B cell (primary cell): ENCODE measurements at regions not wholly inside any gene's neighbourhood (a gene's known extent, or its start where the extent isn't known, plus 50 kb on each side); places are given as distances from the start of the nearest gene placed in this dataset.

Source experiments
- ATAC-seq: fragments of 200-7000 bp; cut with Tn5 transposase; one replicate; pipeline ENCODE4 v1.10.0; 2021; ENCODE audit warnings: low read depth, mild to moderate bottlenecking, moderate number of reproducible peaks, moderate library complexity
- CTCF ChIA-PET: fragments of 350-600 bp; sonication (Branson Sonifier 250); formaldehyde crosslinking; loops from one replicate; lab custom pipeline; 2021; ENCODE audit warnings: antibody characterized with exemption, inconsistent platforms; lab: Charles Lee
- POLR2A ChIA-PET: fragments of 350-600 bp; sonication (Branson Sonifier 250); formaldehyde crosslinking; loops from one replicate; lab custom pipeline; 2021; ENCODE audit warnings: antibody characterized with exemption; lab: Charles Lee
- DNase-seq: peaks from one replicate; pipeline ENCODE4 v3.0.0; 2013
- H2AFZ ChIP-seq: 2 replicates; pipeline ENCODE4 v1.6.1; 2012; ENCODE audit warnings: mild to moderate bottlenecking, low read depth, low read length; ENCODE audit not compliant: insufficient read depth, poor library complexity, severe bottlenecking
- H3K27ac ChIP-seq, 2 donors: 1 replicate in 1 of 2; 2 replicates in 1 of 2; pipeline ENCODE4 v1.5.1; 2012 to 2013; ENCODE audit warnings: low read length in 2 of 2, mild to moderate bottlenecking in 2 of 2, moderate library complexity in 1 of 2
- H3K27me3 ChIP-seq, 4 experiments: fragments of 200-600 bp in 1 of 4; sonication (generic) in 1 of 4; replicated peaks in 1 of 4; 1 replicate in 2 of 4; 2 replicates in 2 of 4; pipeline versions ENCODE4 v1.6.1 to v1.7.0; 2013 to 2016; ENCODE audit warnings: low read length in 3 of 4, mild to moderate bottlenecking in 2 of 4, mixed read lengths in 1 of 4, moderate library complexity in 1 of 4; ENCODE audit not compliant: insufficient read depth in 4 of 4, control insufficient read depth in 3 of 4; ENCODE audit errors: control extremely low read depth in 1 of 4
- H3K36me3 ChIP-seq, 2 experiments: replicated peaks in 1 of 2; 1 replicate in 1 of 2; 2 replicates in 1 of 2; pipeline versions ENCODE4 v1.6.1 to v1.7.1; 2013; ENCODE audit warnings: low read length in 1 of 2; ENCODE audit not compliant: insufficient read depth in 2 of 2, control insufficient read depth in 1 of 2; ENCODE audit errors: control extremely low read depth in 1 of 2, extremely low read depth in 1 of 2
- H3K4me1 ChIP-seq, 2 donors: fragments of 200-600 bp in 1 of 2; sonication (generic) in 1 of 2; 1 replicate in 1 of 2; 2 replicates in 1 of 2; pipeline versions ENCODE4 v1.5.1 to v1.6.1; 2013 to 2017; ENCODE audit warnings: low read length in 2 of 2; ENCODE audit not compliant: control insufficient read depth in 2 of 2, insufficient read depth in 2 of 2
- H3K4me2 ChIP-seq: replicated peaks from 2 replicates; pipeline ENCODE3; 2012; ENCODE audit warnings: mild to moderate bottlenecking, low read depth, low read length; ENCODE audit not compliant: poor library complexity, severe bottlenecking
- H3K4me3 ChIP-seq, 5 experiments: fragments of 200-600 bp in 1 of 5; sonication (generic) in 1 of 5; 1 replicate in 3 of 5; 2 replicates in 2 of 5; pipeline versions ENCODE4 v1.5.1 to v1.7.0; 2011 to 2016; ENCODE audit warnings: low read length in 4 of 5, mild to moderate bottlenecking in 4 of 5, low read depth in 2 of 5, control low read depth in 1 of 5, moderate library complexity in 1 of 5; ENCODE audit not compliant: insufficient read depth in 1 of 5; ENCODE audit errors: control extremely low read depth in 1 of 5, extremely low read depth in 1 of 5
- H3K79me2 ChIP-seq: fragments of 200-600 bp; sonication (generic); one replicate; pipeline ENCODE4 v1.6.0; 2016; ENCODE audit warnings: low read length; ENCODE audit not compliant: control insufficient read depth, insufficient read depth
- H3K9ac ChIP-seq: fragments of 200-600 bp; sonication (generic); 2 replicates; pipeline ENCODE4 v1.6.1; 2017; ENCODE audit warnings: mild to moderate bottlenecking, low read length, moderate library complexity
- H3K9me3 ChIP-seq, 3 donors: one replicate each; pipeline versions ENCODE4 v1.6.1 to v1.7.1; 2013; ENCODE audit warnings: low read length in 2 of 3; ENCODE audit not compliant: control insufficient read depth in 2 of 3, insufficient read depth in 1 of 3; ENCODE audit errors: control extremely low read depth in 1 of 3
- H4K20me1 ChIP-seq: 2 replicates; pipeline ENCODE4 v1.6.0; 2012; ENCODE audit warnings: mild to moderate bottlenecking, low read length; ENCODE audit not compliant: insufficient read depth, control insufficient read depth, poor library complexity, severe bottlenecking
- H3K27ac Mint-ChIP-seq: one replicate; pipeline ENCODE4 v1.8.0; 2021; ENCODE audit warnings: mixed read lengths
- H3K27me3 Mint-ChIP-seq: one replicate; pipeline ENCODE4 v1.8.0; 2021; ENCODE audit warnings: mixed read lengths
- H3K4me1 Mint-ChIP-seq: one replicate; pipeline ENCODE4 v1.8.0; 2021; ENCODE audit warnings: mixed read lengths
- H3K4me3 Mint-ChIP-seq: one replicate; pipeline ENCODE4 v1.8.0; 2021; ENCODE audit warnings: mixed read lengths
- H3K9me3 Mint-ChIP-seq: one replicate; pipeline ENCODE4 v1.8.0; 2022; ENCODE audit warnings: mixed read lengths; ENCODE audit not compliant: insufficient read depth
- EZH2 ChIP-seq: IDR thresholded peaks from 2 replicates; pipeline ENCODE4 v1.6.1; 2012; ENCODE audit warnings: borderline replicate concordance, low read depth, mild to moderate bottlenecking, moderate library complexity, low read length; ENCODE audit not compliant: insufficient read depth, poor library complexity, severe bottlenecking
- WGBS: methylation state at CpG from one replicate; pipeline ENCODE4 v1.1.5; 2013; ENCODE audit warnings: missing lambda C conversion rate; ENCODE audit not compliant: insufficient coverage; 5-methylcytosine and 5-hydroxymethylcytosine counted together
- intact Hi-C: fragments of 100-400 bp; cut with micrococcal nuclease; formaldehyde crosslinking; loops from one replicate; pipeline ENCODE4 v1.10.0; 2022
- TF ChIP-seq, protein P1 (sequence below): fragments of 200-600 bp; IDR thresholded peaks from one replicate; pipeline ENCODE4 v1.8.0; 2022; ENCODE audit warnings: antibody characterized with exemption, mild to moderate bottlenecking

DNA sequence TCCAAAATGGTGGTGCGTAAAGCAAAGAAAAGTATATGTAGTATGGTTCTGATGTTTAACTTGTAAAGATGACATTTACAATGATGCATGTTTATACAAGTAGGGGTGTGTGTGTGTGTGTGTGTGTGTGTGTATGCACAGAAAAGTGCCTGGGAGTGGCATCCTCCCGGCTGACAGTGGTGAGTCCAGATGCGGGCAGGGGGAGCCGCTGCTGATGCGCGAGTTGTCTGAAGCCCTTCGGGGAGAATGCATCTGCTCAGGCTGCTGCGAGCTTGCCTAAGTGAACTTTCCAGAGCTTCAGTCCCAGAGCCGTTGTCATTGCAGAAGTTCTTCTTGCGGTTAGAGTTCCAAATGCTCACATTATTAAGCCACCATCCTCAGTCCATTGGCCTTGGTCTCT lies 429.7 kb upstream of the HS6ST1 start:
- CTCF ChIA-PET: interaction anchor here (2.3 kb wide), 1 partner anchor 12 kb away, joined by 7 read pairs; no protein-coding TSS in a partner anchor
- peaks cover 12% of the 10 kb centered on the region for H3K4me1 Mint-ChIP-seq
- peaks cover 3% of the 10 kb centered on the region for H3K27me3 Mint-ChIP-seq
- 98% methylated on average over 10 of the region's 10 CpGs for WGBS
- Histone ChIP-seq H3K79me2 (no peaks in the 10 kb centered on the region), H3K4me1 (peaks cover 9 to 15% of the 10 kb centered on the region in 2 donors), H3K9me3 (no peaks in the 10 kb centered on the region), H3K36me3 (no peaks in the 10 kb centered on the region), H3K4me3 (no peak overlapping the region), H3K4me2 (no peak overlapping the region), H3K27ac (no peak overlapping the region), H3K9ac (no peak overlapping the region), H4K20me1 (no peaks in the 10 kb centered on the region), H3K27me3 (no peaks in the 10 kb centered on the region), H2AFZ (no peak overlapping the region)
- ATAC-seq: no peak
- POLR2A ChIA-PET: no interaction called here
- no peak overlapping the region for H3K27ac Mint-ChIP-seq
- H3K4me3 Mint-ChIP-seq: no peak overlapping the region
- no peak for DNase-seq
- no peaks in the 10 kb centered on the region for H3K9me3 Mint-ChIP-seq
- TF ChIP-seq EZH2: no peak
- TF ChIP-seq, protein P1, sequence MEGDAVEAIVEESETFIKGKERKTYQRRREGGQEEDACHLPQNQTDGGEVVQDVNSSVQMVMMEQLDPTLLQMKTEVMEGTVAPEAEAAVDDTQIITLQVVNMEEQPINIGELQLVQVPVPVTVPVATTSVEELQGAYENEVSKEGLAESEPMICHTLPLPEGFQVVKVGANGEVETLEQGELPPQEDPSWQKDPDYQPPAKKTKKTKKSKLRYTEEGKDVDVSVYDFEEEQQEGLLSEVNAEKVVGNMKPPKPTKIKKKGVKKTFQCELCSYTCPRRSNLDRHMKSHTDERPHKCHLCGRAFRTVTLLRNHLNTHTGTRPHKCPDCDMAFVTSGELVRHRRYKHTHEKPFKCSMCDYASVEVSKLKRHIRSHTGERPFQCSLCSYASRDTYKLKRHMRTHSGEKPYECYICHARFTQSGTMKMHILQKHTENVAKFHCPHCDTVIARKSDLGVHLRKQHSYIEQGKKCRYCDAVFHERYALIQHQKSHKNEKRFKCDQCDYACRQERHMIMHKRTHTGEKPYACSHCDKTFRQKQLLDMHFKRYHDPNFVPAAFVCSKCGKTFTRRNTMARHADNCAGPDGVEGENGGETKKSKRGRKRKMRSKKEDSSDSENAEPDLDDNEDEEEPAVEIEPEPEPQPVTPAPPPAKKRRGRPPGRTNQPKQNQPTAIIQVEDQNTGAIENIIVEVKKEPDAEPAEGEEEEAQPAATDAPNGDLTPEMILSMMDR: no peak
- intact Hi-C loops: no loop called here

- Histone ChIP-seq H3K79me2 (no peaks in the 10 kb centered on the region), H4K20me1 (no peaks in the 10 kb centered on the region), H3K9ac (no peak overlapping the region), H3K9me3 (no peaks in the 10 kb centered on the region), H3K36me3 (no peaks in the 10 kb centered on the region), H3K4me3 (no peak overlapping the region), H3K27ac (no peak overlapping the region), H2AFZ (no peak overlapping the region), H3K4me2 (no peak overlapping the region), H3K27me3 (no peaks in the 10 kb centered on the region), H3K4me1 (peaks cover 16 to 22% of the 10 kb centered on the region in 2 donors)
- intact Hi-C loops: no loop called here
- Mint-ChIP-seq H3K9me3 (no peaks in the 10 kb centered on the region), H3K4me1 (peaks cover 19% of the 10 kb centered on the region), H3K4me3 (no peak overlapping the region), H3K27me3 (peaks cover 3% of the 10 kb centered on the region), H3K27ac (no peak overlapping the region)
- ATAC-seq (no peak), DNase-seq (no peak)
- CTCF ChIA-PET: no interaction called here
- TF ChIP-seq, protein P1: no peak
- no peak for TF ChIP-seq EZH2
- POLR2A ChIA-PET: no interaction called here
- WGBS: 99% methylated on average over 7 of the region's 9 CpGs
Observed at GRCh38 chr2:128748835-128749605, 430.4 kb upstream of the HS6ST1 start.
